ENCODE measurements at regions not wholly inside any gene's neighbourhood (a gene's known extent, or its start where the extent isn't known, plus 50 kb on each side); places are given as distances from the start of the nearest gene placed in this dataset.
"Not testable (repeated sequence)": the region's sequence is repeated elsewhere in the genome, so short reads cannot be mapped to it uniquely, and the experiment has no call there.

DNA sequence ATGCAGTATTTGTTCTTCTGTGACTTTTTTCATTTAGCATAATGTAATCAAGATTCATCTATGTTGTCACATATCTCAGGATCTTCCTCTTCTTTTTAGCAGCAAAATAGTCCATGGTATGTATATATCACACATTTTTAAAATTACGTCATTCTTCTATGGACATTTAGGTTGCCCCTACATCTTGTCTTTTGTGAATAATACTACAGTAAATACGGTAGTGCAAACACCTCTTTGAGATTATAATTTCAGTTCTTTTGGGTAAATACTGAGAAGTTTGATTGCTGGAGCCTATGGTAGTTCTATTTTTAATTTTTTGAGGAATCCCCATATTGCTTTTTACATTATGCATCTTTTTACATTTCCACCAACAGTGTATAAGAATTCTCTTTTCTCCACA is 1174.9 kb downstream of the NSUN3 start:
- DNase-seq (ENCODE audit: low read depth in 2 of 2, low spot score in 1 of 2): no peak

DNA sequence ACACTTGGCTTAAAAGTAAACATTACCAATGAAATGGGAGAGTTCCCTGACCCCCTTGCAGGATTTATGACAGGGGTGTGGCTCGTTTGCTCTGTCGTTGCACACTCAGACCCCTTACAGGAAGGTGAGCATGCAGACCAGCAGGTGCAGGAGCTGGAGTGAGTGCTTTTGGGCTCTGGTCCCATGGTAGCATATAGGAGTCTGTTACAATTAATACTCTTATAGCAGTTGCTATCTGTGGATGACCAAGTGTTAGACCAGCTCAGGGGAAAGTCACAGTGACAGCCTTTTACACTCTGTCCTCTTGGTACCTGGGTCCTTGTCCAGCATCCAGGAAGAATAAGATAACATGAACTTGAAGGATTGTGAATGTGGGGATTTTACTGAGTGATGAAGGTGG is 1177.5 kb downstream of the NSUN3 start:
- DNase-seq (ENCODE audit: low read depth in 2 of 2, low spot score in 1 of 2): no peak

DNA sequence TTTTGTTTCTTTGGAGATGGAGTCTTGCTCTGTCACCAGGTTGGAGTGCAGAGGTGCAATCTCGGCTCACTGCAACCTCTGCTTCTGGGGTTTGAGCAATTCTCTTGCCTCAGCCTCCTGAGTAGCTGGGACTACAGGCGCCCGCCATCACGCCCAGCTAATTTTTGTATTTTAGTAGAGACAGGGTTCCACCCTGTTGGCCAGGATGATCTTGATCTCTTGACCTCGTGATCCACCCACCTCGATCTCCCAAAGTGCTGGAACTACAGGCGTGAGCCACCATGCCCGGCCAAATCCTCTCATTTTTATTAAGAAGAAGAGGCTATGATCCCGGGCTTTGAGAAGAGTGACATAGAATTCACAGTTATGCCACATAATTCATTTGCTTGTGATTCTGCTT is 1178.4 kb downstream of the NSUN3 start:
- DNase-seq (ENCODE audit: low read depth in 2 of 2, low spot score in 1 of 2): not testable (repeated sequence)

GRCh38 chr3:95246413-95246812 is 1183.6 kb downstream of the NSUN3 start:
- DNase-seq (ENCODE audit: low read depth in 2 of 2, low spot score in 1 of 2): no peak

DNA sequence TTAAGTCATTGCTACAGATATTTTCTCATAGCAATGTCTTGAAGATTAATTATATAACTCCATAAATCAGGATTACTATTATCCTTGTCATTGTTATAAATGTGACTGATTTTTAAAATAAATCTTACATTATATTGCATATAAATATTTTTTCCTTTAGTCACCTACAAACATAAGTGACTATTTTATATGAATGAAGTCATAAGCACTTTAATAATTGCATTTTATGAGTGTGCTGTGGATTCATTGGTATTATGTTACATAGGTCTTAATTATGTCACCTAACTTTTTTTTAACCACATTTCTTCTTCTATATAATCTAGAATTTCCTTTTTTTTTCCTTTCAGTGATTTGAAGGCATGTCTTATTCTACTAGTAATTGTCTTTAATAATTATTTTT is 1191.2 kb downstream of the NSUN3 start:
- DNase-seq (ENCODE audit: low read depth in 2 of 2, low spot score in 1 of 2): no peak

- no peak for DNase-seq (ENCODE audit: low read depth in 2 of 2, low spot score in 1 of 2)
Measured at GRCh38 chr3:95254758-95255157, 1191.9 kb downstream of the NSUN3 start.

DNA sequence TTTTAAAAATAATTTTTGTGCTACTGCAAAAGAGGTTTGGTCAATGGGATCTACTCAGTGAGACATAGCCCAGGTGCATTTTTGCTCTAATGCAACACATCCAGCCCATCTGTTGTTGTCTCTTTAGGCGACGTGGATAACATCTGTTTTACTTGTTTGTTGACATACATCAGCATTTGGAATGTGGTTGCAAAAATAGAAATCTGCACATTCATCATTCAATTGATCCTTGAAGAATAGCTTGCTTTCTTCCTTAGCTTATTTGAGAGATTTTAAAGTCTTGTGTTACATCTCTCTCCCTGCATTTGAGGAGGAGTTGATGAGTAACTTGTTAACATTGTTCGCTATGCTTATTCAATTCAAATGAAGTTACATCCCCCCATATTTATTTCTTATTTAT is 1202.3 kb downstream of the NSUN3 start:
- no peak for DNase-seq (ENCODE audit: low read depth in 2 of 2, low spot score in 1 of 2)

DNA sequence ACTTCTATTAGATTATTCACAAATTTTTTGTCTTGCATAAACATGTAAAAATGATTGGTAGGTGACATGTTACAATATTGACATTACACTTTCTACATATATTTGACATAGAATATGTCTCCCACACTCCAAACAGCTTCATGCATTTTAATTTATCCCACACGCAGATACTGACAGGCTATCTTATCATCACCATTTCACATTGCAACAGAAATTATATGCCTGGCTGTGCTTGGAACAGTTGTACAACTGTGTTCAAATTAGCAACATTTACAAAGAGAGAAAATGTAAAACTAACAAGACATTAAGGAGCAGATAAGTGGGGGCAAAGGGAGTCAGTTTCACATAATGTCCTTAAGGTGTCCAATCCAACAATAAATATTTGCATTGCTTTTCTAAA is 1208.5 kb downstream of the NSUN3 start:
- DNase-seq (ENCODE audit: low read depth in 2 of 2, low spot score in 1 of 2): no peak

DNA sequence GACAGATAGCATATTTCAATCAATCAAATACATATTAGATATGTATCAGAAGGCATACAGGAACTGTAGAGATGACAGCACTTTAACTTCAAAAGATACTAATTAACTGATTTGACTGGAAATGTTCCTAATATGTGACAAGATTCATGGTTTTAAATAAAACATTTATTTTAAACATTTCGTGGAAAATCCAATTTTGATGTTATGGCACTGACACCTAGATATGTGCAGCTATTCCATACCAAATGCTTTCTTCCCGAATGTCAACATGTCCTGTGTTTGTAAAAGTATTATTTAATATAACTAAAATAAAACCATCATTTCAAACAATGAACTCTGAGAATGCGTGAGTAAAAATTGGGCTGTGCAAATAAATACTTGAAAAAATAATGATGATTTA is 1209.3 kb downstream of the NSUN3 start:
- no peak for DNase-seq (ENCODE audit: low read depth in 2 of 2, low spot score in 1 of 2)

GRCh38 chr3:95272781-95273180 is 1209.9 kb downstream of the NSUN3 start:
- no peak for DNase-seq (ENCODE audit: low read depth in 2 of 2, low spot score in 1 of 2)

DNA sequence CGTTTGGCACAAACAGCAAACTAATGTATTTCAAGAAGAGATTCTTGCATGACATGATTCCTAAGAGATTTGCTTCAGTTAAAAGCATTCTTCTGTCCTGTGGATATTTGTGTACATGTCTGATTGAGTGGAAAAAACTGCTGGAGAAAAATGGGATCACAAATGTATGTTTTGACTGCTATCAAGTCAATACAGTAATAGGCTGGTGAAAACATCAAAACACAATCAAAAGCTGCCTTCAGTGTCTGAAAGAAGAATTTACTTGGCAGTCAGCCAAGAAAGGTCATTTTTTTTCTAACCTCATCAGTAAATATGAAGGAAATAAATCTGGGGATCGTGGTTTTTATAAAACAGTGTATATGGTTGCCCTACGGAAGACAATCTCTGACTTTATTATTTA is 1214.8 kb downstream of the NSUN3 start:
- no peak for DNase-seq (ENCODE audit: low read depth in 2 of 2, low spot score in 1 of 2)

GRCh38 chr3:95280711-95281352 is 1218.0 kb downstream of the NSUN3 start:
- no peak for DNase-seq (ENCODE audit: low read depth in 2 of 2, low spot score in 1 of 2)

GRCh38 chr3:95289295-95289694 is 1226.4 kb downstream of the NSUN3 start:
- DNase-seq (ENCODE audit: low read depth in 2 of 2, low spot score in 1 of 2): no peak

DNA sequence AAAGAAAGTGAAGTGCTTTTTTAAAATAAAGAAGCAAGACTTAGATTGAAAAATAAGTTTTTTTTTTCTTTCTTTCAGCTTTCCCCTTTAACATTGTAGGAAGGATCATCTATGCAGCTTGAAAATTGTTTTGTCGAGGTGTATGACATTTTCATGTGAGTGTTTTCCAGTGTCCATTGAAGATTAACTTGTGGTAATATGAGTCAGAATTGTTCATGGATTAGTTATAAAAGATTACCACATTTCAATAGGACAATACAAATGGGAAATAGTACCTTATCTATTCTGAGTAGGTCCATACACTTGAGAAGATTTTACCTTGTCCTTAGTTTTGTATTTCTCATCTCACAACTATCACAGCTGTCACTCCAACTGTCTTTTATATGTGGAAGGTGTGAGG is 1234.7 kb downstream of the NSUN3 start:
- DNase-seq (ENCODE audit: low read depth in 2 of 2, low spot score in 1 of 2): no peak

- DNase-seq (ENCODE audit: low read depth in 2 of 2, low spot score in 1 of 2): no peak
Measured at GRCh38 chr3:95302044-95302443, 1239.2 kb downstream of the NSUN3 start.

DNA sequence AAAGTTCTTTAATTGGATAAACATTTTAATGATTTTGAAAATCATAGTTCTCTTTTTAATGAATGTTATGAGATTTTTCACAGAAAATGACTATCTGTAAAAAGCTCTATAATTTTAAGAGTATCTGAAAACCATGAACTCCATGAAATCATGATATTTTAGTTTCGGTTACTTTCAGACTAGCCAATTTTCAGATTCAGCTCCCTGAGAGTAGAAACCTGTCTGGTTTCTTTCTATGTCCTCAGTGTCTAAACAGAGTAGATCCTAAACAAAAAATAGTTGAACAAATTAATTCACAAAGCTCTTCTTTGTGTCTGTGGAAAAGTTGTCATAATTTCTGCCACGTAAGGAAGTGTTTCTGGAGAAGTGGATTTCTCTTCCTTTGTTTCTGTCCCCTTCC is 1247.7 kb downstream of the NSUN3 start:
- no peak for DNase-seq (ENCODE audit: low read depth in 2 of 2, low spot score in 1 of 2)

- DNase-seq (ENCODE audit: low read depth in 2 of 2, low spot score in 1 of 2): no peak
Measured at GRCh38 chr3:95311272-95311671, 1248.4 kb downstream of the NSUN3 start.

GRCh38 chr3:95312650-95313049 is 1249.8 kb downstream of the NSUN3 start:
- DNase-seq (ENCODE audit: low read depth in 2 of 2, low spot score in 1 of 2): no peak

GRCh38 chr3:95319921-95320494 is 1257.1 kb downstream of the NSUN3 start:
- no peak for DNase-seq (ENCODE audit: low read depth in 2 of 2, low spot score in 1 of 2)

- DNase-seq (ENCODE audit: low read depth in 2 of 2, low spot score in 1 of 2): no peak
Measured at GRCh38 chr3:95327478-95327877, 1264.6 kb downstream of the NSUN3 start.

- no peak for DNase-seq (ENCODE audit: low read depth in 2 of 2, low spot score in 1 of 2)
Measured at GRCh38 chr3:95333826-95334225, 1271.0 kb downstream of the NSUN3 start.

DNA sequence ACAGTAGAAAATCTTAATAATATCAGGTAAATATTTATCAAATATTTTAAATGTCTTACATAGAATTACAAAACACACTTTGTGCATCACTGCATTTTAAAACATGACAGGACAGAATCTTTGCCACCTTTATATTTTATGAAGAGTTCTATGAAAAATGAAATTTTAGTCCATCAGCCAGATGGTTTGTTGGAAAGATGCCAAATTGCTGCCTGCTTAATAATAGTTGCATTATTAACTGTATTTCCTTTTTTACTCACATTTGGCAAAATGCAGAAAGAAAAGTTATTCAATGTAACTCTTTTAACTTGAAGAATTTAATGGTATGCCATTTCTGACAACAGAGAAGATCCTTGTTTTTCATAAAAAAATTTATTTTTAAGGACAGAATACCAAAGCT is 1271.6 kb downstream of the NSUN3 start:
- DNase-seq (ENCODE audit: low read depth in 2 of 2, low spot score in 1 of 2): no peak

- DNase-seq (ENCODE audit: low read depth in 2 of 2, low spot score in 1 of 2): no peak
Measured at GRCh38 chr3:95335517-95335916, 1272.7 kb downstream of the NSUN3 start.

All from stimulated activated CD8-positive, alpha-beta memory T cell treated with anti-CD3 and anti-CD28 coated beads, Interleukin-4, amount 100 ng/mL, for 1 hour (primary cell).